ENCODE measurements at regions not wholly inside any gene's neighbourhood (a gene's known extent, or its start where the extent isn't known, plus 50 kb on each side); places are given as distances from the start of the nearest gene placed in this dataset.

DNA sequence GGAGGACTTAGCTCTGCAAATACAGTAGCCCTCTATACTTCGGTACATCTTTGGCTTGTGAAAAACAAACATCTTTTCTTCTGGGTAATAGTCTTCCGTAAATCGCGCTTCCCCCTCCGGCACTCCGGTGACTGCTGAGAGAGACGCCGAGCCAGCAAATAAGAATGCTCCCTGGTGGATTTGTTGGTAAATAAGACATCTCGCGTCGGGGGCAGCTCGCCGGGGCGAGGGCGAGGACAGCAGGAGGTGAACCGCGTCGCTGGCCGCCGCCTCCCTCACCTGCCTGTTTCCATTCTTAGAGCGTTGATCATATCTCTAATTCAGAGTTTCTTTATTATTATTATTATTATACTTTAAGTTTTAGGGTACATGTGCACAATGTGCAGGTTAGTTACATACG is 117.6 kb downstream of the PMAIP1 start:
- no peak overlapping the region for H4K8ac ChIP-seq (ENCODE audit: extremely low read depth, insufficient read depth, low read length)
- no peak overlapping the region for H2BK5ac ChIP-seq (ENCODE audit: low read depth, low read length)
- no peak overlapping the region for H3K14ac ChIP-seq (ENCODE audit: insufficient read length)
- no peak overlapping the region for H2BK120ac ChIP-seq (replicated peaks; ENCODE audit: low read depth, low read length)
- no peaks in the 10 kb centered on the region for H3K79me2 ChIP-seq (ENCODE audit: control insufficient read depth in 1 of 2, insufficient read depth in 2 of 2, low read length in 2 of 2)
- no peak for FAIRE-seq
- H3K36me3 ChIP-seq (ENCODE audit: control insufficient read depth in 2 of 4, insufficient read depth in 4 of 4, low read length in 3 of 4), result no peaks in the 10 kb centered on the region
- H3K18ac ChIP-seq (ENCODE audit: extremely low read depth, low read length), result no peak overlapping the region
- no peak overlapping the region for H3K4me2 ChIP-seq (ENCODE audit: insufficient read depth in 1 of 2, low read depth in 2 of 2, low read length in 2 of 2)
- H3K23me2 ChIP-seq (ENCODE audit: low read depth, low read length), result no peaks in the 10 kb centered on the region
- H2BK15ac ChIP-seq (ENCODE audit: low read length), result no peak overlapping the region
- H2AK5ac ChIP-seq (ENCODE audit: low read depth, low read length), result no peak overlapping the region
- ChIA-PET CTCF (ENCODE audit: partially characterized antibody) (no interaction called here), POLR2A (ENCODE audit: partially characterized antibody) (no interaction called here)
- TF ChIP-seq SAP30 (IDR thresholded peaks at IDR 0.05; ENCODE audit: insufficient read depth, insufficient replicate concordance, low read length) (no peak), RFX5 (IDR thresholded peaks at IDR 0.05; ENCODE audit: borderline replicate concordance, low read depth, low read length) (no peak), KDM5A (IDR thresholded peaks at IDR 0.05; ENCODE audit: low read length) (no peak), MAX (IDR thresholded peaks at IDR 0.05) (no peak), YY1 (IDR thresholded peaks at IDR 0.05; ENCODE audit: low read depth, low read length) (no peak), JUN (IDR thresholded peaks at IDR 0.05; ENCODE audit: low read depth, low read length) (no peak), TCF12 (IDR thresholded peaks at IDR 0.05; ENCODE audit: low read depth, low read length) (no peak), KDM4A (IDR thresholded peaks at IDR 0.05; ENCODE audit: low read depth, low read length, severe bottlenecking) (no peak), TAF7 (optimal IDR thresholded peaks at IDR 0.05; ENCODE audit: borderline replicate concordance, low read depth, low read length) (no peak), TBP (IDR thresholded peaks at IDR 0.05; ENCODE audit: low read depth, low read length) (no peak)
- H2BK12ac ChIP-seq (ENCODE audit: low read depth, low read length), result no peak overlapping the region
- no peak overlapping the region for H2BK20ac ChIP-seq (ENCODE audit: low read length)
- H3K27me3 ChIP-seq (replicated peaks in 1 of 4; ENCODE audit: control insufficient read depth in 3 of 4, extremely low read depth in 1 of 4, insufficient read depth in 3 of 4, low read length in 3 of 4), result no peaks in the 10 kb centered on the region
- H4K20me1 ChIP-seq (replicated peaks in 1 of 2; ENCODE audit: control insufficient read depth in 1 of 2, insufficient read depth in 2 of 2, low read length in 2 of 2), result no peaks in the 10 kb centered on the region
- H3K23ac ChIP-seq (ENCODE audit: insufficient read length), result no peak overlapping the region
- no peaks in the 10 kb centered on the region for H3K79me1 ChIP-seq (ENCODE audit: low read depth, low read length)
- H3K4ac ChIP-seq (replicated peaks; ENCODE audit: insufficient read length, low read depth, low read length), result no peak overlapping the region
- no peak overlapping the region for H3K56ac ChIP-seq (replicated peaks; ENCODE audit: insufficient read length, low read depth, low read length)
- no peak for DNase-seq (ENCODE audit: low read depth in 1 of 2, low spot score in 2 of 2)
- no peak overlapping the region for H4K91ac ChIP-seq (replicated peaks; ENCODE audit: insufficient read length, low read length)
- H3K4me3 ChIP-seq (ENCODE audit: extremely low read depth in 1 of 4, insufficient read depth in 2 of 4, low read depth in 3 of 4, low read length in 4 of 4), result no peak overlapping the region
- H4K5ac ChIP-seq (ENCODE audit: insufficient read length, low read depth, low read length), result no peak overlapping the region
- no peak overlapping the region for H3K27ac ChIP-seq (ENCODE audit: low read depth, low read length)
- H3K9ac ChIP-seq (replicated peaks in 1 of 4; ENCODE audit: extremely low read depth in 1 of 4, low read depth in 3 of 4, low read length in 3 of 4), result no peak overlapping the region
- no peaks in the 10 kb centered on the region for H3K9me3 ChIP-seq (ENCODE audit: insufficient read depth in 2 of 2, low read depth in 1 of 2, low read length in 1 of 2)
- no peak overlapping the region for H2AFZ ChIP-seq (ENCODE audit: low read length)
- 95% methylated on average over 22 of the region's 22 CpGs; no CpG with 5 or more reads in 1 of the 2 experiments for WGBS, 2 experiments (ENCODE audit: extremely low coverage in 1 of 2, insufficient coverage in 1 of 2, insufficient read length in 1 of 2, insufficient replicate concordance in 2 of 2, low coverage in 1 of 2, low lambda C conversion rate in 2 of 2, missing lambda C conversion rate in 1 of 2)
- H3K4me1 ChIP-seq (replicated peaks in 1 of 4; ENCODE audit: control insufficient read depth in 3 of 4, insufficient read depth in 4 of 4, low read length in 3 of 4), result peaks cover 0 to 10% (median 0%) of the 10 kb centered on the region in 4 experiments; a peak in 3 of 7 replicates

All from H1 (cell line).